Smooth muscle cell (in vitro differentiated cells): ENCODE measurements at regions not wholly inside any gene's neighbourhood (a gene's known extent, or its start where the extent isn't known, plus 50 kb on each side); places are given as distances from the start of the nearest gene placed in this dataset.

Source experiments
- DNase-seq: peaks from one replicate; lab custom pipeline; 2025; ENCODE audit not compliant: unreplicated experiment; lab: John Stamatoyannopoulos, UW
- H2AFZ ChIP-seq: fragments of 200-600 bp; sonication (generic); 2 replicates; pipeline ENCODE4 v1.6.0; 2016; ENCODE audit warnings: antibody characterized with exemption, low read depth, mild to moderate bottlenecking
- H3F3A ChIP-seq: fragments of 200-600 bp; sonication (generic); 2 replicates; pipeline ENCODE4 v1.6.0; 2017; ENCODE audit warnings: antibody characterized with exemption, low read depth
- H3K27ac ChIP-seq: fragments of 200-600 bp; sonication (generic); 2 replicates; pipeline ENCODE4 v1.5.1; 2016; ENCODE audit warnings: low read depth, mild to moderate bottlenecking
- H3K27me3 ChIP-seq: fragments of 200-600 bp; sonication (generic); 2 replicates; pipeline ENCODE4 v1.6.1; 2016; ENCODE audit warnings: low read depth, mild to moderate bottlenecking
- H3K36me3 ChIP-seq: fragments of 200-600 bp; sonication (generic); 2 replicates; pipeline ENCODE4 v1.5.1; 2016; ENCODE audit warnings: low read depth
- H3K4me1 ChIP-seq: fragments of 200-600 bp; sonication (generic); 2 replicates; pipeline ENCODE4 v1.5.1; 2016; ENCODE audit warnings: low read depth
- H3K4me2 ChIP-seq: fragments of 200-600 bp; sonication (generic); 2 replicates; pipeline ENCODE4 v1.6.0; 2016; ENCODE audit warnings: mild to moderate bottlenecking
- H3K4me3 ChIP-seq: fragments of 200-600 bp; sonication (generic); 2 replicates; pipeline ENCODE4 v1.5.1; 2016; ENCODE audit warnings: mild to moderate bottlenecking
- H3K79me2 ChIP-seq: fragments of 200-600 bp; sonication (generic); 2 replicates; pipeline ENCODE4 v1.6.0; 2016; ENCODE audit warnings: low read depth, mild to moderate bottlenecking
- H3K9ac ChIP-seq: fragments of 200-600 bp; sonication (generic); 2 replicates; pipeline ENCODE4 v1.6.0; 2016; ENCODE audit warnings: low read depth
- H3K9me3 ChIP-seq: fragments of 200-600 bp; sonication (generic); replicated peaks from 2 replicates; pipeline ENCODE4 v1.5.1; 2016; ENCODE audit warnings: low read depth
- H4K20me1 ChIP-seq: fragments of 200-600 bp; sonication (generic); 2 replicates; pipeline ENCODE4 v1.6.0; 2016; ENCODE audit warnings: low read depth
- CTCF ChIP-seq: fragments of 200-600 bp; sonication (generic); IDR thresholded peaks from 2 replicates; pipeline ENCODE4 v1.5.1; 2017; ENCODE audit warnings: borderline replicate concordance, mild to moderate bottlenecking, antibody characterized with exemption; ENCODE audit not compliant: insufficient read depth, poor library complexity, severe bottlenecking
- WGBS: methylation state at CpG from one replicate; pipeline ENCODE4 v1.1.7; 2016; ENCODE audit warnings: low lambda C conversion rate; 5-methylcytosine and 5-hydroxymethylcytosine counted together

GRCh38 chr12:127054531-127054930 is 1212.4 kb upstream of the TMEM132C start:
- no peaks in the 10 kb centered on the region for H3K27me3 ChIP-seq
- no peak overlapping the region for H3K9ac ChIP-seq
- no peaks in the 10 kb centered on the region for H3K9me3 ChIP-seq
- no peak overlapping the region for H3K4me2 ChIP-seq
- H3K4me1 ChIP-seq, result no peaks in the 10 kb centered on the region
- no peak for DNase-seq
- H3K36me3 ChIP-seq, result no peaks in the 10 kb centered on the region
- no peaks in the 10 kb centered on the region for H3K79me2 ChIP-seq
- no peak overlapping the region for H3K4me3 ChIP-seq
- H3K27ac ChIP-seq, result no peak overlapping the region
- H3F3A ChIP-seq, result no peaks in the 10 kb centered on the region
- H2AFZ ChIP-seq, result no peak overlapping the region
- WGBS, result 74% methylated on average over 6 of the region's 6 CpGs
- TF ChIP-seq CTCF, result no peak
- no peaks in the 10 kb centered on the region for H4K20me1 ChIP-seq

- H3K27me3 ChIP-seq, result no peaks in the 10 kb centered on the region
- no peaks in the 10 kb centered on the region for H3K9me3 ChIP-seq
- no peaks in the 10 kb centered on the region for H3K4me1 ChIP-seq
- no peak overlapping the region for H3K4me3 ChIP-seq
- no peaks in the 10 kb centered on the region for H4K20me1 ChIP-seq
- H3K79me2 ChIP-seq, result no peaks in the 10 kb centered on the region
- H3K36me3 ChIP-seq, result no peaks in the 10 kb centered on the region
- H3K9ac ChIP-seq, result no peak overlapping the region
- H3F3A ChIP-seq, result no peaks in the 10 kb centered on the region
- H3K27ac ChIP-seq, result no peak overlapping the region
- 88% methylated on average over 28 of the region's 28 CpGs for WGBS
- TF ChIP-seq CTCF, result no peak
- no peak for DNase-seq
- H3K4me2 ChIP-seq, result no peak overlapping the region
- H2AFZ ChIP-seq, result no peak overlapping the region
Measured at GRCh38 chr12:127060310-127060847, 1206.6 kb upstream of the TMEM132C start.

GRCh38 chr12:127060933-127061332 is 1206.0 kb upstream of the TMEM132C start:
- Histone ChIP-seq H2AFZ (no peak overlapping the region), H3K9me3 (no peaks in the 10 kb centered on the region), H3K79me2 (no peaks in the 10 kb centered on the region), H3K9ac (no peak overlapping the region), H3K27ac (no peak overlapping the region), H4K20me1 (no peaks in the 10 kb centered on the region), H3K27me3 (no peaks in the 10 kb centered on the region), H3K4me1 (no peaks in the 10 kb centered on the region), H3K4me2 (no peak overlapping the region), H3K4me3 (no peak overlapping the region), H3F3A (no peaks in the 10 kb centered on the region), H3K36me3 (no peaks in the 10 kb centered on the region)
- TF ChIP-seq CTCF, result no peak
- DNase-seq, result no peak
- WGBS, result 94% methylated on average over 14 of the region's 14 CpGs

GRCh38 chr12:127063339-127064072 is 1203.5 kb upstream of the TMEM132C start:
- WGBS, result 88% methylated on average over 18 of the region's 18 CpGs
- DNase-seq, result no peak

More at GRCh38 chr12:127063339-127064072, 1203.5 kb upstream of the TMEM132C start:
- no peaks in the 10 kb centered on the region for H3F3A ChIP-seq
- H3K9me3 ChIP-seq, result no peaks in the 10 kb centered on the region
- no peaks in the 10 kb centered on the region for H3K36me3 ChIP-seq
- TF ChIP-seq CTCF, result no peak
- no peak overlapping the region for H2AFZ ChIP-seq
- H3K9ac ChIP-seq, result no peak overlapping the region
- H3K4me1 ChIP-seq, result no peaks in the 10 kb centered on the region
- H3K4me3 ChIP-seq, result no peak overlapping the region
- no peaks in the 10 kb centered on the region for H4K20me1 ChIP-seq
- H3K27ac ChIP-seq, result no peak overlapping the region
- H3K79me2 ChIP-seq, result no peaks in the 10 kb centered on the region
- H3K4me2 ChIP-seq, result no peak overlapping the region
- no peaks in the 10 kb centered on the region for H3K27me3 ChIP-seq
